GM12878 (cell line): ENCODE measurements at regions not wholly inside any gene's neighbourhood (a gene's known extent, or its start where the extent isn't known, plus 50 kb on each side); places are given as distances from the start of the nearest gene placed in this dataset.

Source experiments
- ATAC-seq: fragments of 200-7000 bp; cut with Tn5 transposase; 3 replicates; pipeline ENCODE4 v1.9.1; 2020; ENCODE audit warnings: mild to moderate bottlenecking, moderate library complexity
- BruUV-seq: library from RNA; stranded (reverse); fragments of 400-500 nt; replicated peaks from 2 replicates; lab custom pipeline; 2021; lab: Mats Ljungman, UMichigan
- CTCF ChIA-PET: fragments of 300-600 bp; sonication (Branson Sonifier 250); formaldehyde crosslinking; extraction: SDS; loops from one replicate; lab custom pipeline; 2021; ENCODE audit warnings: inconsistent platforms; lab: Yijun Ruan, JAX
- POLR2A ChIA-PET: fragments of 350-600 bp; formaldehyde crosslinking; extraction: SDS; loops from one replicate; lab custom pipeline; 2021; ENCODE audit warnings: inconsistent platforms; lab: Charles Lee
- RAD21 ChIA-PET: fragments of 300-600 bp; sonication (Branson Sonifier 250); formaldehyde crosslinking; loops from one replicate; lab custom pipeline; 2023; ENCODE audit warnings: antibody characterized with exemption; ENCODE audit not compliant: unreplicated experiment; lab: Charles Lee
- SMC1A ChIA-PET: fragments of 300-600 bp; sonication (Branson Sonifier 250); formaldehyde crosslinking; loops from one replicate; lab custom pipeline; 2023; ENCODE audit not compliant: unreplicated experiment, uncharacterized antibody; lab: Charles Lee
- DNase-seq: peaks from one replicate; pipeline ENCODE4 v3.0.0-alpha.2; 2011; ENCODE audit warnings: low read depth, low spot score
- FAIRE-seq: peaks from 3 replicates; lab custom pipeline; 2011; peaks lifted over from hg19 to GRCh38; lab: Jason Lieb, UNC
- H2AFZ ChIP-seq: 2 replicates; pipeline ENCODE4 v1.6.0; 2011; ENCODE audit warnings: low read depth, low read length, control low read depth; ENCODE audit not compliant: control insufficient read depth
- H3K27ac ChIP-seq: 2 replicates; pipeline ENCODE4 v1.5.1; 2011; ENCODE audit warnings: control low read depth; ENCODE audit not compliant: control insufficient read depth, insufficient read depth
- H3K27me3 ChIP-seq, 2 experiments: replicated peaks in 1 of 2; 2 replicates each; pipeline versions ENCODE4 v1.6.0 to v1.6.1; 2011; ENCODE audit warnings: low read length in 1 of 2; ENCODE audit not compliant: control insufficient read depth in 2 of 2, insufficient read depth in 2 of 2
- H3K36me3 ChIP-seq, 2 experiments: 2 replicates each; pipeline ENCODE4 v1.5.1; 2011; ENCODE audit warnings: low read length in 1 of 2; ENCODE audit not compliant: control insufficient read depth in 2 of 2, insufficient read depth in 2 of 2
- H3K4me1 ChIP-seq: 2 replicates; pipeline ENCODE4 v1.6.1; 2011; ENCODE audit warnings: mild to moderate bottlenecking, low read length, moderate library complexity, mixed read lengths; ENCODE audit not compliant: control insufficient read depth, insufficient read depth
- H3K4me2 ChIP-seq: 2 replicates; pipeline ENCODE4 v1.6.0; 2011; ENCODE audit warnings: control low read depth; ENCODE audit not compliant: control insufficient read depth, insufficient read depth
- H3K4me3 ChIP-seq: fragments of 200-600 bp; sonication (generic); 2 replicates; pipeline ENCODE4 v1.5.1; 2016
- H3K79me2 ChIP-seq: 2 replicates; pipeline ENCODE4 v1.6.0; 2011; ENCODE audit warnings: low read length; ENCODE audit not compliant: control insufficient read depth, insufficient read depth
- H3K9ac ChIP-seq: 2 replicates; pipeline ENCODE4 v1.8.0; 2011; ENCODE audit warnings: low read length, control low read depth, mixed read lengths; ENCODE audit not compliant: control insufficient read depth, insufficient read depth
- H3K9me3 ChIP-seq: replicated peaks from 3 replicates; pipeline ENCODE4 v1.5.1; 2011; ENCODE audit warnings: mild to moderate bottlenecking, low read length; ENCODE audit not compliant: control insufficient read depth, insufficient read depth
- H4K20me1 ChIP-seq: 2 replicates; pipeline ENCODE4 v1.6.0; 2011; ENCODE audit not compliant: control insufficient read depth, insufficient read depth
- ASH2L ChIP-seq: fragments of 300-600, 200-600 bp; sonication (generic); IDR thresholded peaks from 2 replicates; pipeline ENCODE4 v1.6.1; 2017; ENCODE audit warnings: low read depth, mild to moderate bottlenecking, borderline replicate concordance
- BACH1 ChIP-seq: fragments of 450-650 bp; IDR thresholded peaks from 2 replicates; pipeline ENCODE4 v1.6.1; 2017; ENCODE audit warnings: mild to moderate bottlenecking, borderline replicate concordance
- CHD1 ChIP-seq: IDR thresholded peaks from 2 replicates; pipeline ENCODE4 v1.6.1; 2012; ENCODE audit warnings: low read depth, low read length, improper control_type of control experiment
- HDAC6 ChIP-seq: fragments of 200-600 bp; sonication (generic); IDR thresholded peaks from one replicate; pipeline ENCODE4 v1.8.0; 2017; ENCODE audit warnings: antibody characterized with exemption; ENCODE audit not compliant: unreplicated experiment
- KDM1A ChIP-seq: fragments of 200-600 bp; sonication (generic); IDR thresholded peaks from 2 replicates; pipeline ENCODE4 v1.6.1; 2016; ENCODE audit warnings: borderline replicate concordance
- MAX ChIP-seq: IDR thresholded peaks from 2 replicates; pipeline ENCODE4 v1.6.1; 2012; ENCODE audit warnings: low read depth, low read length, improper control_type of control experiment
- MXI1 ChIP-seq: fragments of 150-350 bp; IDR thresholded peaks from 2 replicates; pipeline ENCODE4 v1.6.1; 2011; ENCODE audit warnings: low read depth, mild to moderate bottlenecking, inconsistent platforms, low read length, improper control_type of control experiment
- MYC ChIP-seq: IDR thresholded peaks from 2 replicates; pipeline ENCODE4 v1.6.1; 2011; ENCODE audit warnings: mild to moderate bottlenecking, low read length, moderate library complexity, inconsistent platforms; ENCODE audit not compliant: insufficient read depth, insufficient replicate concordance, insufficient read length, severe bottlenecking
- RUNX3 ChIP-seq: IDR thresholded peaks from 2 replicates; pipeline ENCODE4 v1.6.1; 2012; ENCODE audit warnings: low read length, inconsistent platforms
- SMC3 ChIP-seq: IDR thresholded peaks from 2 replicates; pipeline ENCODE4 v1.6.1; 2011; ENCODE audit warnings: low read length, improper control_type of control experiment, borderline replicate concordance
- SP1 ChIP-seq: IDR thresholded peaks from one replicate; pipeline ENCODE4 v1.6.1; 2011; ENCODE audit warnings: low read depth, low read length
- STAT1 ChIP-seq: fragments of 450-650 bp; conservative IDR thresholded peaks from 2 replicates; pipeline ENCODE4 v1.6.1; 2014; ENCODE audit warnings: antibody characterized with exemption, mild to moderate bottlenecking
- TARDBP ChIP-seq: IDR thresholded peaks from 2 replicates; pipeline ENCODE4 v1.6.1; 2016; ENCODE audit warnings: borderline replicate concordance
- TBL1XR1 ChIP-seq: IDR thresholded peaks from 2 replicates; pipeline ENCODE4 v1.6.1; 2012; ENCODE audit warnings: low read depth, low read length, improper control_type of control experiment
- ZNF622 ChIP-seq: fragments of 450-650 bp; IDR thresholded peaks from 2 replicates; pipeline ENCODE4 v1.6.1; 2017; ENCODE audit warnings: mild to moderate bottlenecking, inconsistent platforms
- WGBS: methylation state at CpG from one replicate; pipeline ENCODE4 v1.1.6; 2016; ENCODE audit warnings: low lambda C conversion rate; ENCODE audit not compliant: insufficient replicate concordance, insufficient coverage; ENCODE audit errors: missing lambda C conversion rate; 5-methylcytosine and 5-hydroxymethylcytosine counted together
- in situ Hi-C: fragments of 300-500 bp; cut with MboI; formaldehyde crosslinking; loops from 9 replicates; pipeline ENCODE4 v1.14.3; 2018; ENCODE audit warnings: mixed read lengths
- intact Hi-C: fragments of 100-400 bp; cut with micrococcal nuclease; formaldehyde crosslinking; loops from one replicate; pipeline ENCODE4 v1.14.2; 2022; ENCODE audit not compliant: unreplicated experiment
- TF ChIP-seq, protein P1 (sequence below): IDR thresholded peaks from 2 replicates; pipeline ENCODE4 v1.6.1; 2011; ENCODE audit warnings: low read depth, low read length, improper control_type of control experiment, borderline replicate concordance

DNA sequence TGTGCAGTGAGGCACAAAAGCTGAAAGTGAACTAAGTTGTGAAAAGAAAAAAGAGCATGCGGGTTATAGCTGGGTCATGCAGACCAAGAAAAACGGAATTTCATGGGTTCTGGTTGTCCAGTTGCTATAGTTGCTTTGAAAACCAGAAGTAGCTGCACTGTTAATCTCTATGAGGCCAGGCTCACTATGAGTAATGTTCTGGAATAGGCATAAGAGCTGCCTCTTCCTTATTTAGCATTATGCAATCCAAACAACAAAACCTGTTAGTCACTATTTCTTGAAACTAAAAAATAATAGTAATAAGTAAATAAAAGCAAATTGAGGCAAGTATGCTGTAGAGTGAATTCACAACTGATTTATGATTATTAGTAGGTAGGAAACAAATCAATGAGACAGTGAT lies 1383.7 kb downstream of the MRPL39 start:
- no peak for DNase-seq
- H3K79me2 ChIP-seq = no peaks in the 10 kb centered on the region
- intact Hi-C loops (no loop called here), in situ Hi-C loops (no loop called here)
- H3K4me2 ChIP-seq = no peak overlapping the region
- CTCF ChIA-PET = no interaction called here
- H3K27me3 ChIP-seq = no peaks in the 10 kb centered on the region
- ATAC-seq = no peak; the same call in 2 of the 3 replicates
- TF ChIP-seq HDAC6 (no peak), TBL1XR1 (no peak), ZNF622 (no peak), STAT1 (no peak)
- no peak overlapping the region for H3K27ac ChIP-seq
- no peak overlapping the region for H2AFZ ChIP-seq
- POLR2A ChIA-PET = no interaction called here
- H3K9me3 ChIP-seq = no peaks in the 10 kb centered on the region
- H4K20me1 ChIP-seq = no peaks in the 10 kb centered on the region
- BruUV-seq = no TSS peak
- no peak for FAIRE-seq
- no peak overlapping the region for H3K4me3 ChIP-seq
- H3K36me3 ChIP-seq = no peaks in the 10 kb centered on the region
- 7% methylated on average over 2 of the region's 2 CpGs for WGBS
- RAD21 ChIA-PET = no interaction called here
- H3K4me1 ChIP-seq = no peaks in the 10 kb centered on the region
- no peak overlapping the region for H3K9ac ChIP-seq
- SMC1A ChIA-PET = no interaction called here

GRCh38 chr21:24222676-24223075 lies 1384.6 kb downstream of the MRPL39 start:
- DNase-seq (no peak), ATAC-seq (no peak), FAIRE-seq (no peak)
- RAD21 ChIA-PET = no interaction called here
- in situ Hi-C loops (no loop called here), intact Hi-C loops (no loop called here)
- CTCF ChIA-PET = no interaction called here
- no peaks in the 10 kb centered on the region for H3K36me3 ChIP-seq
- H3K4me1 ChIP-seq = no peaks in the 10 kb centered on the region
- no peaks in the 10 kb centered on the region for H4K20me1 ChIP-seq
- H3K79me2 ChIP-seq = no peaks in the 10 kb centered on the region
- no peaks in the 10 kb centered on the region for H3K9me3 ChIP-seq
- H3K9ac ChIP-seq = no peak overlapping the region
- POLR2A ChIA-PET = no interaction called here
- no peak overlapping the region for H3K4me2 ChIP-seq
- no peak overlapping the region for H3K27ac ChIP-seq
- 1% methylated on average over 3 of the region's 3 CpGs for WGBS
- H2AFZ ChIP-seq = no peak overlapping the region
- BruUV-seq = no TSS peak
- SMC1A ChIA-PET = no interaction called here
- H3K4me3 ChIP-seq = no peak overlapping the region
- H3K27me3 ChIP-seq = no peaks in the 10 kb centered on the region
- no peak for TF ChIP-seq MAX
- no peak for TF ChIP-seq SMC3
- TF ChIP-seq CHD1 = no peak
- TF ChIP-seq MXI1 = no peak
- TF ChIP-seq SP1 = no peak
- TF ChIP-seq MYC = no peak
- TF ChIP-seq RUNX3 = no peak
- TF ChIP-seq ASH2L = no peak
- TF ChIP-seq, protein P1, sequence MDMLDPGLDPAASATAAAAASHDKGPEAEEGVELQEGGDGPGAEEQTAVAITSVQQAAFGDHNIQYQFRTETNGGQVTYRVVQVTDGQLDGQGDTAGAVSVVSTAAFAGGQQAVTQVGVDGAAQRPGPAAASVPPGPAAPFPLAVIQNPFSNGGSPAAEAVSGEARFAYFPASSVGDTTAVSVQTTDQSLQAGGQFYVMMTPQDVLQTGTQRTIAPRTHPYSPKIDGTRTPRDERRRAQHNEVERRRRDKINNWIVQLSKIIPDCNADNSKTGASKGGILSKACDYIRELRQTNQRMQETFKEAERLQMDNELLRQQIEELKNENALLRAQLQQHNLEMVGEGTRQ = no peak
- no peak for TF ChIP-seq TARDBP
- no peak for TF ChIP-seq BACH1
- TF ChIP-seq KDM1A = no peak
